NT2/D1 (cell line): ENCODE measurements at regions not wholly inside any gene's neighbourhood (a gene's known extent, or its start where the extent isn't known, plus 50 kb on each side); places are given as distances from the start of the nearest gene placed in this dataset.
"Not testable (repeated sequence)": the region's sequence is repeated elsewhere in the genome, so short reads cannot be mapped to it uniquely, and the experiment has no call there.

ENCODE experiments used
- YY1 ChIP-seq: IDR thresholded peaks from 2 replicates; pipeline ENCODE4 v1.6.1; 2011; ENCODE audit not compliant: insufficient read length, insufficient read depth
- ZNF274 ChIP-seq: IDR thresholded peaks from 2 replicates; pipeline ENCODE4 v1.6.1; 2011; ENCODE audit warnings: mild to moderate bottlenecking, low read depth, low read length

DNA sequence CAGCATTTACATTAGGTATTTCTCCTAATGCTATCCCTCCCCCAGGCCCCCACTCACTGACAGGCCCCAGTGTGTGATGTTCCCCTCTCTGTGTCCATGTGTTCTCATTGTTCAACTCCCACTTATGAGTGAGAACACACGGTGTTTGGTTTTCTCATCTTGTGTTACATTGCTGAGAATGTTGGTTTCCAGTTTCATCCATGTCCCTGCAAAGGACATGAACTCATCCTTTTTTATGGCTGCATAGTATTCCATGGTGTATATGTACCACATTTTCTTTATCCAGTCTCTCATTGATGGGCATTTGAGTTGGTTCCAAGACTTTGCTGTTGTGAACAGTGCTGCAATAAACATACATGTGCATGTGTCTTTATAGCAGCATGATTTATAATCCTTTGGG lies 73.0 kb upstream of the PAK3 start:
- not testable (repeated sequence) for TF ChIP-seq ZNF274, YY1
